GM21576 (cell line): ENCODE measurements at regions not wholly inside any gene's neighbourhood (a gene's known extent, or its start where the extent isn't known, plus 50 kb on each side); places are given as distances from the start of the nearest gene placed in this dataset.
"Not testable (repeated sequence)": the region's sequence is repeated elsewhere in the genome, so short reads cannot be mapped to it uniquely, and the experiment has no call there.

Source experiments
- ATAC-seq: cut with Tn5 transposase; IDR thresholded peaks from one replicate; pipeline ENCODE4 v1.9.1; 2021; ENCODE audit warnings: mild to moderate bottlenecking, moderate library complexity; ENCODE audit not compliant: unreplicated experiment

DNA sequence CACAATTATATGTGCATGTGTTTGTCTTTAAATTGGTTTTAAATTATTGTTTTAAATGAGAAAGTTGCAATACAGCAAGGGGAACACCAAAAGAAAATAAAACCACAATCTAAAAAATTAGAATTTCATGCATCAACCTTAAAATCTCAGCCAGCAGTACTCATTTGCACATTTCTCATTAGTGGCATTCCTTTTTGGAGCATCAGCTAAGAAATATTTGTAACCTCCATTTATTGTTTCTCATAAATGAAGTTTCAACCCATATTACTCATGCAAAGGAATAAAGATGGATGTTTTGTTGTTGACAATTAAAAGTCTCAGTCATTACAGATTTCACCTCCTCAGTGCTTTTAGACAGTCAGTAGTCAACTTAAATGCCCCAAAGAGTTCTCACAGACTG lies 160.1 kb downstream of the TBX15 start:
- no peak for ATAC-seq

GRCh38 chr1:118827636-118828035 lies 160.5 kb downstream of the TBX15 start:
- ATAC-seq = no peak

DNA sequence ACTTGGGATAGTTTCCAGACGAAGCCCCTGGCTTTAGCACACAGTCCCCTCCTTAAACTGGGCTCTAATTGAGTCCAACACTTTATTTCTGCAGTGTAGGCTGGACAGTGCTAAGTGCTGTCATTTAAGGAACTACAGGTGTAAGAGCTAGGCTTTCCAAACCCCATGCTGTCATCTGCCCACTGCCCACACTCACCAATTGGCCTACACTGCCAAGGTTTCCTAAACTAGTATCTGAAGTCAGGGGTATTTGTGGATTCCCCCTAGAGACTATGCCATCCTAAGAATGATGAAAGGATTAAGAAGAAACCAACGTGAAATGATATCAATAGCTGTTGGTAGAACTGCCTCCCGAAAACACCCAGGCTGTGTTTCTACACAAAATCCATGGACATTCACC lies 160.9 kb downstream of the TBX15 start:
- ATAC-seq = no peak

DNA sequence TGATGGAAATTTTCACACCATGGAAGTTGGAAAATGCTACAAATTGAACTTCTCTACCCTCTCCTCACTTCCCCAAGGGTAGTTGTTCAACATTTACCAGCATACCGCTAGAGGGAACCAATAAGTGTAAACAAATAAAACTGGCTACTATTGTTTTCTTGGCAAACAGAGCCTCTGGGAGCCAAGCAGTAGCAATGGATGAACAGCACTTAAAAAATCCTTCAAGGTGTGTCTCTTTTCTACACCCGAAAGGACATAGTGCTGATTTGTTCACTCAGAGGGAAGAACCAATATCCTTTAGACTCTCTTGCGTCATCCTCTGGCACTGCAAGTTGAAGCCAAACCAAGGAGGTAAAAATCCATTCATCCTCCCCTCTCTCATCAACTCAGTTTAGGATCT lies 161.5 kb downstream of the TBX15 start:
- ATAC-seq = no peak

DNA sequence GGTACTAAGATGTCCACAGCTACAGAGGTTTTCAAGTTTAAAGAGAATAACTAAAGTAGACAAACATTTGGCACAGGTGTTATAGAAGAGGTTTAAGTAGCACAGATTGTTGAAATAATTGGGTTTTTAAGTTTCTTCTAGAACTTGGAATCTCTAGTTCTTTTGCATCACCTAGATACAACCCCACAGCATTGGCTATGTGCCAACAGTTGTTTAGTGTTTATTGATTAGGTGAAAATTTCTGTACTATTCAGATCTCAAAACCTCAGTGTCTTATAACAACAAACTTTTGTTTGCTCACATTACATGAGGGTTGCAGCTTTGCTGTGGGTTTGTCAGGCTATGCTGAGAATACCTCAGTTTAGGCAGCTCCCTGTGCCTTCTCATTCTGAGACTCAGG lies 162.5 kb downstream of the TBX15 start:
- ATAC-seq = no peak

- ATAC-seq = no peak
These were observed 166.3 kb downstream of the TBX15 start for GRCh38 chr1:118821801-118822200.

- ATAC-seq = no peak
These were observed 167.3 kb downstream of the TBX15 start for GRCh38 chr1:118820864-118821263.

GRCh38 chr1:118815909-118816308 lies 172.2 kb downstream of the TBX15 start:
- no peak for ATAC-seq

DNA sequence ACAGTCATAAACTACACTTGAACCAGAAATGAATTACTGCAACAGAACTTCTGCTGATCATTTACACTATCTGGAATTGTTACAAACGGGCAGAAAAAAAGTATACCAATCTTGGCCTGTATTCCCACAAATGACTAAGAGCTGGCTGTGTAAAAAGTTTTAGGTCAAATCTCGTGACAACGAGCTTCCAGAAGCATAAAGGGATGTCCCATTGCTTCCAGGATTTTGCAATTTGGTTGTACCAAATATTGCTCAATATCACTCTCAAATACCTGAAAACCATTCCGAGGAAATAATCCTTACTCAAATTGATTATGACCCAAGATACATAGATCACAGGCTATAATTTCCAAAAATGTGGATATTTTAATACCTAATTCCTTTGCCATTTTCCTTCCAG lies 175.6 kb downstream of the TBX15 start:
- no peak for ATAC-seq

- no peak for ATAC-seq
These were observed 177.0 kb downstream of the TBX15 start for GRCh38 chr1:118811156-118811555.

GRCh38 chr1:118809586-118809985 lies 178.6 kb downstream of the TBX15 start:
- no peak for ATAC-seq

GRCh38 chr1:118803128-118803527 lies 185.0 kb downstream of the TBX15 start:
- ATAC-seq = not testable (repeated sequence)

DNA sequence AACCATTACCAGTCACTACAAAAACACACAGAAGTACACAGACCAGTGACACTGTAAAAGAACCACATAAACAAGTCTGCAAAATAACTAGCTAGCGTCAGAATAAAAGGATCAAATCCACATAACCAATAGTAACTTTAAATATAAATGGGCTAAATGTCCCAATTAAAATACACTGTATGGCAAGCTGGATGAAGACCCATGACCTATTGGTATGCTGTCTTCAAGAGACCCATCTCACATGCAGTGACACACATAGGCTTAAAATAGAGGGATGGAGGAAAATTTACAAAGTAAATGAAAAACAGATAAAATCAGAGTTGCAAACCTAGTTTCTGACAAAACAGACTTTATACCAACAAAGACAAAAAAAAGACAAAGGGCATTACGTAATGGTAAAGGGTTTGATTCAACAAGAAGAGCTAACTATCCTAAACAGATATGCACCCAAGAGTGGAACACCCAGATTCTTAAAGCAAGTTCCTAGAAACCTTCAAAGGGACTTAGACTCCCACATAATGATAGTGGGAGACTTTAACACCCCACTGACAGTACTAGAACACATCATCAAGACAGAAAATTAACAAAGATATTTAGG lies 196.9 kb downstream of the TBX15 start:
- no peak for ATAC-seq

DNA sequence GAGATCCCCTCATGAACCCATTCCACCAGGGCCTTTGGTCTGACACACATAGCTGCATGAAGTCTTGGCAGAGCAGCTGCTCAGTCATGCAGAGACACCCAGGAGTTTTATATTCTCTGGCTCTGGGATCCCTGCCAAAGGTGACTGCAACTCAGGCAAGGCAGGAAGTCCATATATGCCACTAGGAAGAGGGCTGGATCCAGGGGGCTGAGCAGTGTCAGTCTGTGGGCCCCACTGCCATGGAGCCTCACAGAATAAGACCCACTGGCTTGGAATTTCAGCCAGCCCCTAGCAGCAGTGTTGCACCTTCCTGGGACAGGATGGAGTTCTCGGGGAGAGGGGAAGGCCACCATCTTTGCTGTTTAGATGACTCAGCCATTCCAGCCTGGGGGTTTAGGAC lies 199.7 kb downstream of the TBX15 start:
- no peak for ATAC-seq

DNA sequence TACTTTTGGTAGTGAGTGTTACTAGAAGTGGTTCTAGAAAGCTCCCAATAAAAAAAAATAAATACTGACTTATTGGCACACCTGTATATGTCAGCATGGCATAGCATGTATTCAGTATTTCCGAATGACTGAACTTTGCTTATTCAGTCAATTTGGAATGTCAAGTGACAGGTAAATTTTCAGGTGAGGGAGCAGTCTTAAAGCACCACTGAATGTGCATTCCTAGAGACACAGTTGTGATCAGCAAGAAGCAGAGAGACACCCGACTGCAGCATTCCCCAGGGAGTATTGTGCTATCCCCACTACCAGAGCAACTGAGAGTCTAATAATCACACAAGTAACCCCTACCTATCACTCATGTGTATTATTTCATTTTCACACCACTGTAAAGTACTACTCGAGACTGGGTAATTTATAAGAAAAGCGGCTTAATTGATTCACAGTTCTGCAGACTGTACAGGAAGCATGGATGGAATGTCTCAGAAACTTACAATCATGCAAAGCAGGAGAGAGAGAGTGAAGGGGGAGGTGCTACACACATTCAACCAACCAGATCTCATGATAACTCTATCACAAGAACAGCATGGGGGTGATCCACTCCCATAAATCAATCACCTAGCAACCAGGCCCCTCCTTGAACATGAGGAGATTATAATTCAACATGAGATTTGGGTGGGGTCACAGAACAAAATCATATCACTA lies 201.5 kb downstream of the TBX15 start:
- no peak for ATAC-seq

DNA sequence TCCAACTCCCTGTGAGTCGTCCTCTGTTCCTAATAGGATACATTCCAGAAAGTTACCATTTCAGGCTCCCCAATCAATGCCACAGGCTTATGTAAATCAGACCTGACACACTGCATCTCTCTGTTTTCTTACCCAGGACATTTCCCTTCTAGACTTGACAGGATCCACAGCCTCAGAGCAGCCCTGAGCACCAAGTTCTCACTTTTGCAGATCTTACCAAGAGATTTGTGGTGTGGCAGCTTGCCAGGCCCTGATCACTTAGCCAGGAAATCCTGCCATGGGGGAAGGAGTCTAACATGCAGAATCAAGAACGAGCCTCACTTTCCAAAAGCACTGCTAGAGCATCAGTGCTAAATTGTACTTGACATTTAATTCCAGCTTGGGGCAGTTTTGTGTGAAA lies 202.9 kb downstream of the TBX15 start:
- ATAC-seq = no peak

GRCh38 chr1:118783095-118783758 lies 204.9 kb downstream of the TBX15 start:
- ATAC-seq = no peak

GRCh38 chr1:118773656-118774055 lies 214.5 kb downstream of the TBX15 start:
- no peak for ATAC-seq

- no peak for ATAC-seq
These were observed 220.2 kb downstream of the TBX15 start for GRCh38 chr1:118767971-118768370.

- no peak for ATAC-seq
These were observed 234.2 kb downstream of the TBX15 start for GRCh38 chr1:118753976-118754375.

- ATAC-seq = no peak
These were observed 237.0 kb downstream of the TBX15 start for GRCh38 chr1:118751166-118751565.

GRCh38 chr1:118744420-118744819 lies 243.7 kb downstream of the TBX15 start:
- no peak for ATAC-seq
